OCI-LY3 (cell line): ENCODE measurements at regions not wholly inside any gene's neighbourhood (a gene's known extent, or its start where the extent isn't known, plus 50 kb on each side); places are given as distances from the start of the nearest gene placed in this dataset.

Experiments used
- H2AFZ ChIP-seq: fragments of 200-600, 300-600 bp; shearing (Covaris generic); 2 replicates; pipeline ENCODE4 v1.6.0; 2014; ENCODE audit warnings: antibody characterized with exemption, low read depth, low read length
- H3K27ac ChIP-seq: fragments of 200-600, 300-600 bp; sonication (generic); 2 replicates; pipeline ENCODE4 v1.5.1; 2014; ENCODE audit warnings: mild to moderate bottlenecking, low read length, moderate library complexity, mixed read lengths
- H3K27me3 ChIP-seq: fragments of 200-600, 300-600 bp; sonication (generic); 2 replicates; pipeline ENCODE4 v1.6.1; 2014; ENCODE audit warnings: low read depth, low read length, mixed read lengths
- H3K36me3 ChIP-seq: fragments of 200-600, 300-600 bp; sonication (generic); replicated peaks from 2 replicates; pipeline ENCODE3; 2014; ENCODE audit warnings: low read depth, low read length, mixed read lengths
- H3K4me1 ChIP-seq: fragments of 300-600, 200-600 bp; sonication (generic); 2 replicates; pipeline ENCODE4 v1.6.1; 2014; ENCODE audit warnings: low read length, mixed read lengths
- H3K4me2 ChIP-seq: fragments of 200-600, 300-600 bp; sonication (generic); 2 replicates; pipeline ENCODE4 v1.6.1; 2014; ENCODE audit warnings: low read length, mixed read lengths
- H3K4me3 ChIP-seq: fragments of 300-600, 200-600 bp; sonication (generic); 2 replicates; pipeline ENCODE4 v1.5.1; 2014; ENCODE audit warnings: antibody characterized with exemption, mild to moderate bottlenecking, low read length, moderate library complexity
- H3K79me2 ChIP-seq: fragments of 300-600, 200-600 bp; shearing (Covaris generic); 2 replicates; pipeline ENCODE4 v1.6.1; 2014; ENCODE audit warnings: mild to moderate bottlenecking, low read length, mixed read lengths
- H3K9ac ChIP-seq: fragments of 300-600, 200-600 bp; shearing (Covaris generic); 2 replicates; pipeline ENCODE4 v1.6.0; 2014; ENCODE audit warnings: mild to moderate bottlenecking, low read length, moderate library complexity
- H3K9me3 ChIP-seq: fragments of 200-600, 300-600 bp; shearing (Covaris generic); 2 replicates; pipeline ENCODE4 v1.6.1; 2014; ENCODE audit warnings: low read length, mixed read lengths; ENCODE audit not compliant: insufficient read depth
- H4K20me1 ChIP-seq: fragments of 200-600, 300-600 bp; sonication (generic); 2 replicates; pipeline ENCODE4 v1.6.1; 2016; ENCODE audit warnings: low read length, mixed read lengths; ENCODE audit not compliant: insufficient read depth
- EZH2phosphoT487 ChIP-seq: fragments of 200-600 bp; shearing (Covaris generic); IDR thresholded peaks from 2 replicates; pipeline ENCODE4 v1.6.1; 2018; ENCODE audit warnings: antibody characterized with exemption, mixed run types, low read depth
- TF ChIP-seq, protein P1 (sequence below): fragments of 200-600, 300-600 bp; sonication (generic); IDR thresholded peaks from 2 replicates; pipeline ENCODE4 v1.5.1; 2014; ENCODE audit warnings: antibody characterized with exemption, low read length, low read depth

DNA sequence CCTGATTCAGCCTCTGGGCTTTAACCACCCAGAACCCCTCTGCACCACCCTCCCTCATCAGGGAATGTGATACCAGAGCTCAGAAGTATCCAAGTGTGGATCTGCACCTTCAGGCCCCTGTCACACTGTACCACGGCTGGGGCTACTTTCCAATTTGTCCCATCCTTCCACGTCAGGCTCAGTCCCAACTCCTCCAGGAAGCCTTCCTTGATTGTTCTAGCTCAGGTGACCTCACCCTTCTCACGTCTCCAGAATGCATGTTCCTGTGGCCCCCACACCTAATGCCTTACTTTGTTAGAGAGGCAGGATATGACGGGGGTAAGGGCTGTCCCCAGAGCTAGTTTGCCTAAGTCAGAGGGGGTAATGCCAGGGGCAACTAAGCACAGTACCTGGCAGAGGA, 134.3 kb downstream of the TFCP2L1 start:
- Histone ChIP-seq H2AFZ (no peak overlapping the region), H3K36me3 (no peaks in the 10 kb centered on the region), H3K4me3 (no peak overlapping the region), H3K4me2 (no peak overlapping the region), H3K79me2 (no peaks in the 10 kb centered on the region), H3K27me3 (no peaks in the 10 kb centered on the region), H3K9me3 (no peaks in the 10 kb centered on the region), H3K27ac (no peak overlapping the region), H3K4me1 (no peaks in the 10 kb centered on the region), H4K20me1 (no peaks in the 10 kb centered on the region), H3K9ac (no peak overlapping the region)
- TF ChIP-seq, protein P1, sequence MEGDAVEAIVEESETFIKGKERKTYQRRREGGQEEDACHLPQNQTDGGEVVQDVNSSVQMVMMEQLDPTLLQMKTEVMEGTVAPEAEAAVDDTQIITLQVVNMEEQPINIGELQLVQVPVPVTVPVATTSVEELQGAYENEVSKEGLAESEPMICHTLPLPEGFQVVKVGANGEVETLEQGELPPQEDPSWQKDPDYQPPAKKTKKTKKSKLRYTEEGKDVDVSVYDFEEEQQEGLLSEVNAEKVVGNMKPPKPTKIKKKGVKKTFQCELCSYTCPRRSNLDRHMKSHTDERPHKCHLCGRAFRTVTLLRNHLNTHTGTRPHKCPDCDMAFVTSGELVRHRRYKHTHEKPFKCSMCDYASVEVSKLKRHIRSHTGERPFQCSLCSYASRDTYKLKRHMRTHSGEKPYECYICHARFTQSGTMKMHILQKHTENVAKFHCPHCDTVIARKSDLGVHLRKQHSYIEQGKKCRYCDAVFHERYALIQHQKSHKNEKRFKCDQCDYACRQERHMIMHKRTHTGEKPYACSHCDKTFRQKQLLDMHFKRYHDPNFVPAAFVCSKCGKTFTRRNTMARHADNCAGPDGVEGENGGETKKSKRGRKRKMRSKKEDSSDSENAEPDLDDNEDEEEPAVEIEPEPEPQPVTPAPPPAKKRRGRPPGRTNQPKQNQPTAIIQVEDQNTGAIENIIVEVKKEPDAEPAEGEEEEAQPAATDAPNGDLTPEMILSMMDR: no peak
- no peak for TF ChIP-seq EZH2phosphoT487

DNA sequence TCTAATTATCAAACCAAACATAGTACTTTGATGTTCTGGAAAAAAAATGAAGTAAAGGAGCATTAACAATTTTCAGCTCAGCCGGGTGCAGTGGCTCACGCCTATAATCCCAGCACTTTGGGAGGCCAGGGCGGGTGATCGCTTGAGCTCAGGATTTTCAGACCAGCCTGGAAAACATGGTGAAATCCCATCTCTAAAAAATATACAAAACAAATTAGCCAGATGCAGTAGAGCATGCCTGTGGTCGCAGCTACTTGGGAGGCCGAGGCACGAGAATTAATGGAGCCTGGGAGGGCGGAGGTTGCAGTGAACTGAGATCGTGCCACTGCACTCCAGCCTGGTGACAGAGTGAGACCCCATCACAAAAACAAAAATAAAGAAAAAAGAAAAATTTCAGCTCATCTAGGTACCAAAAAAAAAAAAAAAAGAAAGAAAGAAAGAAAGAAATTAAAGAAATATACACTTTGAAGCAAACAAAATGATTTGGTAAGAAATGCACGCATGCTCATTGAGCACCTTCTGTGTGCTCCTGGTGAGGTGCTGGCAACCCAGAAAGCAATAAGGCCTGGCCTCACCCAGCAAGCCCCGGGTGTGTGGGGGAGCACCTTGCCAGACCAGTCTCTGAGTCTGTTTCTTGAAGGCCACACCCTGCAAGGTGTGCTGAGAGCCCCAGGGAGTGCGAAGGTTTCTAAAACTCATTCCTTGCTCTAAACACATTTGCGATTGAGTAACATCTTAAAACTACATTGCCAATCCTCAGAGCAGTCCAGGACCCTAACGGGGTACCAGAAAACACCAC, 133.5 kb downstream of the TFCP2L1 start:
- Histone ChIP-seq H3K9ac (no peak overlapping the region), H3K9me3 (no peaks in the 10 kb centered on the region), H3K27me3 (no peaks in the 10 kb centered on the region), H2AFZ (no peak overlapping the region), H3K27ac (no peak overlapping the region), H3K4me3 (no peak overlapping the region), H3K36me3 (no peaks in the 10 kb centered on the region), H3K4me2 (no peak overlapping the region), H3K79me2 (no peaks in the 10 kb centered on the region), H4K20me1 (no peaks in the 10 kb centered on the region), H3K4me1 (no peaks in the 10 kb centered on the region)
- TF ChIP-seq EZH2phosphoT487: no peak
- TF ChIP-seq, protein P1: no peak

DNA sequence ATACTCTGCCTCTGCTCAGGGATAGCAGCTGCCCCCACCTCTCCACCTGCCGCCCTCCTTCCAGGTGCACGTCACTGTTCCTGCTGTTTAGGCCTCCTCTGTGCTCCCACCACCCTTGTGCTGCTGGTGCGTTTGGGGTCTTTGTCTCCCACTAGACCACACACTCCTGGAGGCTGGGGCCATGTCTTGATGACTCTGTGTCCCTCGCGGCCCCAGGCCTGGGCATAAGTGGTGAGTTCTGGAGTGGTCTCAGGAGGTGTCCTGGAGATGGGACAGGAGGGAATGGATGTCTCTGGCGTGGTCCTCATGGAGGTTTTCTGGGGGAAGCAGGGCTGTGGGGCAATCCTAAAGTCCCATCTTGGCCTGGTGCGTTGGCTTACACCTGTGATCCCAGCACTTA, 132.1 kb downstream of the TFCP2L1 start:
- Histone ChIP-seq H2AFZ (no peak overlapping the region), H3K4me2 (no peak overlapping the region), H3K27ac (no peak overlapping the region), H3K36me3 (no peaks in the 10 kb centered on the region), H3K9me3 (peaks cover 3% of the 10 kb centered on the region; the same call in 1 of the 2 replicates), H3K79me2 (no peaks in the 10 kb centered on the region), H3K9ac (no peak overlapping the region), H4K20me1 (no peaks in the 10 kb centered on the region), H3K4me3 (no peak overlapping the region), H3K27me3 (no peaks in the 10 kb centered on the region), H3K4me1 (no peaks in the 10 kb centered on the region)
- no peak for TF ChIP-seq EZH2phosphoT487
- TF ChIP-seq, protein P1: no peak

- H3K79me2 ChIP-seq: no peaks in the 10 kb centered on the region
- no peaks in the 10 kb centered on the region for H3K4me1 ChIP-seq
- no peaks in the 10 kb centered on the region for H4K20me1 ChIP-seq
- no peak overlapping the region for H3K27ac ChIP-seq
- H3K36me3 ChIP-seq: no peaks in the 10 kb centered on the region
- no peaks in the 10 kb centered on the region for H3K27me3 ChIP-seq
- H2AFZ ChIP-seq: no peak overlapping the region
- H3K9ac ChIP-seq: no peak overlapping the region
- no peak overlapping the region for H3K4me2 ChIP-seq
- no peak overlapping the region for H3K4me3 ChIP-seq
- peaks cover 7% of the 10 kb centered on the region; the same call in 1 of the 2 replicates for H3K9me3 ChIP-seq
- no peak for TF ChIP-seq EZH2phosphoT487
- TF ChIP-seq, protein P1: no peak
Measured at GRCh38 chr2:121153516-121153915, 131.5 kb downstream of the TFCP2L1 start.
